ENCODE measurements at regions not wholly inside any gene's neighbourhood (a gene's known extent, or its start where the extent isn't known, plus 50 kb on each side); places are given as distances from the start of the nearest gene placed in this dataset.

DNA sequence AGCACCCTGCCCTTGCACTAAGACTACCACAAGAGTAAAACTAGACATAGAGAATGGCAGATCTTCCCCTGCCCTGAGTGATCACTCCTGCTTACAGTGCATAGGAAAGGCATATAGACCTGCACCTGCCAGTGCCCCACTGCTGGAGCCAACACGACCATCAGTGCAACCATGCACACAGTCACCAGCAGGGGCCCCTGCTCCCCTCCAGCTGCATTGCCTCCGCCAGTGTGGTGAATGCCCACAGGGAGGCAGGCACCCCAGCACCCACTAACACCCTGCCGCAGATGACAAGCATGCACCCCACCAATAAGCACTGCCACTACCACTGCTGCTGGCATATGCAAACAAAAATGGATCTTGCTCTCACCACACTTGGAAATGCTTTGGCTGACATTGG lies 478.8 kb downstream of the ADCYAP1 start:
- TF ChIP-seq, protein P1, sequence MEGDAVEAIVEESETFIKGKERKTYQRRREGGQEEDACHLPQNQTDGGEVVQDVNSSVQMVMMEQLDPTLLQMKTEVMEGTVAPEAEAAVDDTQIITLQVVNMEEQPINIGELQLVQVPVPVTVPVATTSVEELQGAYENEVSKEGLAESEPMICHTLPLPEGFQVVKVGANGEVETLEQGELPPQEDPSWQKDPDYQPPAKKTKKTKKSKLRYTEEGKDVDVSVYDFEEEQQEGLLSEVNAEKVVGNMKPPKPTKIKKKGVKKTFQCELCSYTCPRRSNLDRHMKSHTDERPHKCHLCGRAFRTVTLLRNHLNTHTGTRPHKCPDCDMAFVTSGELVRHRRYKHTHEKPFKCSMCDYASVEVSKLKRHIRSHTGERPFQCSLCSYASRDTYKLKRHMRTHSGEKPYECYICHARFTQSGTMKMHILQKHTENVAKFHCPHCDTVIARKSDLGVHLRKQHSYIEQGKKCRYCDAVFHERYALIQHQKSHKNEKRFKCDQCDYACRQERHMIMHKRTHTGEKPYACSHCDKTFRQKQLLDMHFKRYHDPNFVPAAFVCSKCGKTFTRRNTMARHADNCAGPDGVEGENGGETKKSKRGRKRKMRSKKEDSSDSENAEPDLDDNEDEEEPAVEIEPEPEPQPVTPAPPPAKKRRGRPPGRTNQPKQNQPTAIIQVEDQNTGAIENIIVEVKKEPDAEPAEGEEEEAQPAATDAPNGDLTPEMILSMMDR (IDR thresholded peaks at IDR 0.05): no peak; the same call in 1 of the 2 replicates
- TF ChIP-seq ELF4 (CRISPR knock-in tag; IDR thresholded peaks at IDR 0.05; ENCODE audit: low read depth): no peak
- TF ChIP-seq TEAD1 (CRISPR knock-in tag; IDR thresholded peaks at IDR 0.05): no peak
- TF ChIP-seq, protein P2, sequence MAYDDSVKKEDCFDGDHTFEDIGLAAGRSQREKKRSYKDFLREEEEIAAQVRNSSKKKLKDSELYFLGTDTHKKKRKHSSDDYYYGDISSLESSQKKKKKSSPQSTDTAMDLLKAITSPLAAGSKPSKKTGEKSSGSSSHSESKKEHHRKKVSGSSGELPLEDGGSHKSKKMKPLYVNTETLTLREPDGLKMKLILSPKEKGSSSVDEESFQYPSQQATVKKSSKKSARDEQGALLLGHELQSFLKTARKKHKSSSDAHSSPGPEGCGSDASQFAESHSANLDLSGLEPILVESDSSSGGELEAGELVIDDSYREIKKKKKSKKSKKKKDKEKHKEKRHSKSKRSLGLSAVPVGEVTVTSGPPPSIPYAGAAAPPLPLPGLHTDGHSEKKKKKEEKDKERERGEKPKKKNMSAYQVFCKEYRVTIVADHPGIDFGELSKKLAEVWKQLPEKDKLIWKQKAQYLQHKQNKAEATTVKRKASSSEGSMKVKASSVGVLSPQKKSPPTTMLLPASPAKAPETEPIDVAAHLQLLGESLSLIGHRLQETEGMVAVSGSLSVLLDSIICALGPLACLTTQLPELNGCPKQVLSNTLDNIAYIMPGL (CRISPR knock-in tag; IDR thresholded peaks at IDR 0.05): no peak
- TF ChIP-seq JUN (CRISPR knock-in tag; IDR thresholded peaks at IDR 0.05): no peak
- TF ChIP-seq NFYB (CRISPR knock-in tag; conservative IDR thresholded peaks at IDR 0.05; ENCODE audit: low read depth): no peak
- TF ChIP-seq ETV6 (CRISPR knock-in tag; IDR thresholded peaks at IDR 0.05): no peak
- TF ChIP-seq, protein P3, sequence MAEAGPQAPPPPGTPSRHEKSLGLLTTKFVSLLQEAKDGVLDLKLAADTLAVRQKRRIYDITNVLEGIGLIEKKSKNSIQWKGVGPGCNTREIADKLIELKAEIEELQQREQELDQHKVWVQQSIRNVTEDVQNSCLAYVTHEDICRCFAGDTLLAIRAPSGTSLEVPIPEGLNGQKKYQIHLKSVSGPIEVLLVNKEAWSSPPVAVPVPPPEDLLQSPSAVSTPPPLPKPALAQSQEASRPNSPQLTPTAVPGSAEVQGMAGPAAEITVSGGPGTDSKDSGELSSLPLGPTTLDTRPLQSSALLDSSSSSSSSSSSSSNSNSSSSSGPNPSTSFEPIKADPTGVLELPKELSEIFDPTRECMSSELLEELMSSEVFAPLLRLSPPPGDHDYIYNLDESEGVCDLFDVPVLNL (CRISPR knock-in tag; IDR thresholded peaks at IDR 0.05; ENCODE audit: borderline replicate concordance, low read depth): no peak

Measured in WTC11 (cell line).